ENCODE measurements at regions not wholly inside any gene's neighbourhood (a gene's known extent, or its start where the extent isn't known, plus 50 kb on each side); places are given as distances from the start of the nearest gene placed in this dataset.
"Not testable (repeated sequence)": the region's sequence is repeated elsewhere in the genome, so short reads cannot be mapped to it uniquely, and the experiment has no call there.

DNA sequence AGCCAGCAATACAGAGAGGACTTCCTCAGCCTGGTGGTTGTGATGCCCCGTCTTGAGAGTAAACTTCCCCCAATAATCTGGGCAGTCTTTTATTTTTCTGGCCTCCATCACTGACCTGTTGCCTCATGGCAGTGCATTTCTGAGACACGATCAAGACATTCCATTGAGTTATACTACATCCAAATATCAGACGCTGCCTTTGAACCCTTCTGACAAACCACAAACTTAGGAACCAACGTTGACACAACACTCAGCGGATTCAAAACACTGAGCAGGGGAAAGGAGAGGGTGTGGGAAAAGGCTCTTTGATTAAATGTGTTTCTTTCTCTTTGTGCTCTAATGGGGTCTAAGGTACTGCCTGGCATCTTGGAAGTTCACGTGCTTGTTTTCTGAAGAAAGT, 100.7 kb upstream of the TBX5 start:
- no peak for DNase-seq (ENCODE audit: low spot score in 2 of 2)
- no peak for FAIRE-seq

GRCh38 chr12:114504311-114504710, 98.4 kb upstream of the TBX5 start:
- DNase-seq (ENCODE audit: low spot score in 2 of 2) (no peak), FAIRE-seq (no peak)

GRCh38 chr12:114501474-114501807, 95.5 kb upstream of the TBX5 start:
- no peak for FAIRE-seq
- no peak for DNase-seq (ENCODE audit: low spot score in 2 of 2)

GRCh38 chr12:114500775-114501473, 95.0 kb upstream of the TBX5 start:
- DNase-seq (ENCODE audit: low spot score in 2 of 2), result no peak

GRCh38 chr12:114500131-114500530, 94.2 kb upstream of the TBX5 start:
- DNase-seq (ENCODE audit: low spot score in 2 of 2) (no peak), FAIRE-seq (no peak)

More at GRCh38 chr12:114500775-114501473, 95.0 kb upstream of the TBX5 start:
- no peak for FAIRE-seq

DNA sequence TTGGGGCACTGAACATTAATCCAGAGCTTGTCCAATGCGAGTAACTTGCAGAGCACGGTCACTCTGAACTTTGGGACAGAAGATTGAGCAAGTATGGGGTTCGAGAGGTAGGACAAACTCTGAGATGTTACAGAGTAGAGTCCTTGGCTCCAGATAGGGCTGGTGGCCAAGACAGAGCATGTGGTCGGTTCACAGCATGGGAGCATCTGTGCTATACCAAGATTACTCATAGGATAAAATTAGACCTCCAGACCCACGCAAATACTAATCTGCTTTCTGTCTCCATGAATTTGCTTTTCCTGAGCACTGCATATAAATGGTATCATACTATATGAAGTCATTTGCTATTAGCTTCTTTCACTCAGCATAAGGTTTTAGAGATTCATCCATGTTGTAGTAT, 93.4 kb upstream of the TBX5 start:
- DNase-seq (ENCODE audit: low spot score in 2 of 2) (no peak), FAIRE-seq (no peak)

- FAIRE-seq (no peak), DNase-seq (ENCODE audit: low spot score in 2 of 2) (no peak)
Measured at GRCh38 chr12:114491916-114492315, 86.0 kb upstream of the TBX5 start.

- FAIRE-seq; DNase-seq (ENCODE audit: low spot score in 2 of 2): not testable (repeated sequence)
Measured at GRCh38 chr12:114484822-114485459, 79.0 kb upstream of the TBX5 start.

DNA sequence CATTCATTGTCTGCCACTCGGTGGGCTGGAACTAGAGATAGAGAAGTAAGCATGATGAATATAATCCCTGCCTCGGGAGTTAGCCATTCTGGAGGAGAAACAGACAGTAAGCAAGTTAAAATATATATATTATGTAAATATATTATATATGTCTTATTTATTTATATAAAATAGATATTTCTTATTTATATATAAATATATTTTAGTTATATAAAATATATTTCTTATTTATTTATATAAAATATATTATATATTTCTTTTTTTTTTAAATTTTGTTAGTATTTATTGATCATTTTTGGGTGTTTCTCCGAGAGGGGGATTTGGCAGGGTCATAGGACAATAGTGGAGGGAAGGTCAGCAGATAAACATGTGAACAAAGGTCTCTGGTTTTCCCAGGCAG, 78.1 kb upstream of the TBX5 start:
- DNase-seq (ENCODE audit: low spot score in 2 of 2) (no peak), FAIRE-seq (no peak)

- no peak for DNase-seq (ENCODE audit: low spot score in 2 of 2)
- no peak for FAIRE-seq
Measured at GRCh38 chr12:114481200-114481535, 75.2 kb upstream of the TBX5 start.

GRCh38 chr12:114480337-114481199, 74.6 kb upstream of the TBX5 start:
- no peak for DNase-seq (ENCODE audit: low spot score in 2 of 2)
- no peak for FAIRE-seq

- DNase-seq (ENCODE audit: low spot score in 2 of 2), result no peak
- FAIRE-seq, result no peak
Measured at GRCh38 chr12:114479831-114480230, 73.9 kb upstream of the TBX5 start.

- no peak for DNase-seq (ENCODE audit: low spot score in 2 of 2)
- no peak for FAIRE-seq
Measured at GRCh38 chr12:114478865-114479264, 72.9 kb upstream of the TBX5 start.

- no peak for FAIRE-seq
- DNase-seq (ENCODE audit: low spot score in 2 of 2), result no peak
Measured at GRCh38 chr12:114477989-114478395, 72.0 kb upstream of the TBX5 start.

- FAIRE-seq, result no peak
- no peak for DNase-seq (ENCODE audit: low spot score in 2 of 2)
Measured at GRCh38 chr12:114476159-114476558, 70.2 kb upstream of the TBX5 start.

- no peak for FAIRE-seq
- DNase-seq (ENCODE audit: low spot score in 2 of 2), result no peak
Measured at GRCh38 chr12:114473717-114474116, 67.8 kb upstream of the TBX5 start.

- FAIRE-seq (no peak), DNase-seq (ENCODE audit: low spot score in 2 of 2) (no peak)
Measured at GRCh38 chr12:114473018-114473417, 67.1 kb upstream of the TBX5 start.

- no peak for FAIRE-seq
- DNase-seq (ENCODE audit: low spot score in 2 of 2), result no peak
Measured at GRCh38 chr12:114457620-114458019, 51.7 kb upstream of the TBX5 start.

Data from frontal cortex (tissue), 3 donors.